Endothelial cell of umbilical vein (primary cell): ENCODE measurements at regions not wholly inside any gene's neighbourhood (a gene's known extent, or its start where the extent isn't known, plus 50 kb on each side); places are given as distances from the start of the nearest gene placed in this dataset.

Experiments used
- EZH2 ChIP-seq: IDR thresholded peaks from 2 replicates; pipeline ENCODE4 v1.6.1; 2012; ENCODE audit warnings: borderline replicate concordance, low read depth, mild to moderate bottlenecking, moderate library complexity, low read length, inconsistent platforms; ENCODE audit not compliant: severe bottlenecking
- FOS ChIP-seq: IDR thresholded peaks from 2 replicates; pipeline ENCODE4 v1.6.1; 2011; ENCODE audit warnings: mild to moderate bottlenecking, low read length, moderate library complexity, borderline replicate concordance; ENCODE audit not compliant: insufficient read depth
- JUN ChIP-seq: IDR thresholded peaks from 2 replicates; pipeline ENCODE4 v1.6.1; 2011; ENCODE audit warnings: borderline replicate concordance, low read depth; ENCODE audit not compliant: insufficient read length, insufficient read depth
- POLR2A ChIP-seq: IDR thresholded peaks from 2 replicates; pipeline ENCODE4 v1.6.1; 2012; ENCODE audit warnings: low read depth, mild to moderate bottlenecking, control low read depth, low read length
- TF ChIP-seq, protein P1 (sequence below), 2 donors: IDR thresholded peaks; 1 replicate in 1 of 2; 2 replicates in 1 of 2; pipeline ENCODE4 v1.5.1; 2011; ENCODE audit warnings: low read length in 2 of 2, mild to moderate bottlenecking in 2 of 2, moderate library complexity in 2 of 2, control low read depth in 1 of 2, inconsistent platforms in 1 of 2, low read depth in 1 of 2; ENCODE audit not compliant: insufficient read depth in 1 of 2; ENCODE audit errors: extremely low read depth in 1 of 2
- TF ChIP-seq, protein P2 (sequence below): IDR thresholded peaks from 2 replicates; pipeline ENCODE4 v1.6.1; 2011; ENCODE audit not compliant: insufficient read depth, insufficient read length

GRCh38 chr2:180145163-180145562 is 138.1 kb upstream of the CWC22 start:
- TF ChIP-seq JUN (no peak), FOS (no peak), POLR2A (no peak), EZH2 (no peak)
- TF ChIP-seq, protein P1, sequence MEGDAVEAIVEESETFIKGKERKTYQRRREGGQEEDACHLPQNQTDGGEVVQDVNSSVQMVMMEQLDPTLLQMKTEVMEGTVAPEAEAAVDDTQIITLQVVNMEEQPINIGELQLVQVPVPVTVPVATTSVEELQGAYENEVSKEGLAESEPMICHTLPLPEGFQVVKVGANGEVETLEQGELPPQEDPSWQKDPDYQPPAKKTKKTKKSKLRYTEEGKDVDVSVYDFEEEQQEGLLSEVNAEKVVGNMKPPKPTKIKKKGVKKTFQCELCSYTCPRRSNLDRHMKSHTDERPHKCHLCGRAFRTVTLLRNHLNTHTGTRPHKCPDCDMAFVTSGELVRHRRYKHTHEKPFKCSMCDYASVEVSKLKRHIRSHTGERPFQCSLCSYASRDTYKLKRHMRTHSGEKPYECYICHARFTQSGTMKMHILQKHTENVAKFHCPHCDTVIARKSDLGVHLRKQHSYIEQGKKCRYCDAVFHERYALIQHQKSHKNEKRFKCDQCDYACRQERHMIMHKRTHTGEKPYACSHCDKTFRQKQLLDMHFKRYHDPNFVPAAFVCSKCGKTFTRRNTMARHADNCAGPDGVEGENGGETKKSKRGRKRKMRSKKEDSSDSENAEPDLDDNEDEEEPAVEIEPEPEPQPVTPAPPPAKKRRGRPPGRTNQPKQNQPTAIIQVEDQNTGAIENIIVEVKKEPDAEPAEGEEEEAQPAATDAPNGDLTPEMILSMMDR (IDR thresholded peaks at IDR 0.05; ENCODE audit: extremely low read depth in 1 of 2, insufficient read depth in 1 of 2, low read depth in 1 of 2, low read length in 2 of 2) = no peak
- TF ChIP-seq, protein P2, sequence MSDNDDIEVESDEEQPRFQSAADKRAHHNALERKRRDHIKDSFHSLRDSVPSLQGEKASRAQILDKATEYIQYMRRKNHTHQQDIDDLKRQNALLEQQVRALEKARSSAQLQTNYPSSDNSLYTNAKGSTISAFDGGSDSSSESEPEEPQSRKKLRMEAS = no peak
